SK-N-SH (cell line): ENCODE measurements at regions not wholly inside any gene's neighbourhood (a gene's known extent, or its start where the extent isn't known, plus 50 kb on each side); places are given as distances from the start of the nearest gene placed in this dataset.

Experiments used
- CTCF ChIA-PET: fragments of 300-600, 350-600 bp; formaldehyde crosslinking; extraction: SDS; loops from one replicate; lab custom pipeline; 2021; lab: Yijun Ruan, JAX
- POLR2A ChIA-PET: fragments of 350-600 bp; sonication (Branson Sonifier 250); formaldehyde crosslinking; extraction: SDS; loops from one replicate; lab custom pipeline; 2020; ENCODE audit warnings: antibody characterized with exemption, inconsistent platforms; lab: Yijun Ruan, JAX
- DNase-seq: peaks from one replicate; pipeline ENCODE4 v3.0.0; 2012
- H2AFZ ChIP-seq: fragments of 200-600 bp; sonication (generic); 2 replicates; pipeline ENCODE4 v1.8.1; 2016; ENCODE audit warnings: antibody characterized with exemption, mild to moderate bottlenecking, low read depth
- H3F3A ChIP-seq: fragments of 200-600 bp; sonication (generic); replicated peaks from 2 replicates; pipeline ENCODE3; 2016; ENCODE audit warnings: antibody characterized with exemption, mild to moderate bottlenecking; ENCODE audit not compliant: insufficient read depth
- H3K27ac ChIP-seq, 2 experiments: fragments of 200-500 bp in 1 of 2; fragments of 200-600 bp in 1 of 2; sonication (Bioruptor generic) in 1 of 2; sonication (generic), shearing (Covaris generic) in 1 of 2; 2 replicates each; pipeline versions ENCODE4 v1.5.1 to v1.6.1; 2014 to 2016; ENCODE audit warnings: low read depth in 2 of 2, inconsistent platforms in 1 of 2, low read length in 1 of 2, mild to moderate bottlenecking in 1 of 2, mixed read lengths in 1 of 2
- H3K27me3 ChIP-seq: fragments of 200-600 bp; sonication (generic), shearing (Covaris generic); 2 replicates; pipeline ENCODE4 v1.6.1; 2016; ENCODE audit warnings: mixed run types; ENCODE audit not compliant: insufficient read depth
- H3K36me3 ChIP-seq, 2 experiments: fragments of 200-500 bp in 1 of 2; fragments of 200-600 bp in 1 of 2; sonication (Bioruptor generic) in 1 of 2; sonication (generic) in 1 of 2; replicated peaks in 1 of 2; 2 replicates each; pipeline versions ENCODE3 to v1.5.1; 2014 to 2016; ENCODE audit warnings: low read length in 1 of 2, mild to moderate bottlenecking in 1 of 2; ENCODE audit not compliant: insufficient read depth in 2 of 2, control insufficient read depth in 1 of 2
- H3K4me1 ChIP-seq, 2 experiments: fragments of 200-500 bp in 1 of 2; fragments of 200-600 bp in 1 of 2; sonication (Bioruptor generic) in 1 of 2; sonication (generic), shearing (Covaris generic) in 1 of 2; 2 replicates each; pipeline versions ENCODE4 v1.5.1 to v1.6.1; 2014 to 2016; ENCODE audit warnings: low read depth in 1 of 2, low read length in 1 of 2, mixed run types in 1 of 2; ENCODE audit not compliant: insufficient read depth in 2 of 2, control insufficient read depth in 1 of 2
- H3K4me2 ChIP-seq: fragments of 200-600 bp; sonication (generic), shearing (Covaris generic); 2 replicates; pipeline ENCODE4 v1.6.1; 2017; ENCODE audit warnings: mixed run types
- H3K4me3 ChIP-seq, 2 experiments: fragments of 200-500 bp in 1 of 2; fragments of 200-600 bp in 1 of 2; sonication (Bioruptor generic) in 1 of 2; sonication (generic), shearing (Covaris generic) in 1 of 2; 2 replicates each; pipeline versions ENCODE4 v1.5.1 to v1.8.1; 2014 to 2016; ENCODE audit warnings: low read depth in 2 of 2, inconsistent platforms in 1 of 2, low read length in 1 of 2, mild to moderate bottlenecking in 1 of 2, mixed read lengths in 1 of 2, moderate library complexity in 1 of 2
- H3K79me2 ChIP-seq: fragments of 200-600 bp; sonication (generic); 2 replicates; pipeline ENCODE4 v1.8.1; 2017; ENCODE audit warnings: mild to moderate bottlenecking; ENCODE audit not compliant: insufficient read depth
- H3K9ac ChIP-seq: fragments of 200-600 bp; sonication (generic); 2 replicates; pipeline ENCODE4 v1.6.1; 2017; ENCODE audit warnings: mixed run types
- H3K9me2 ChIP-seq: fragments of 200-600 bp; sonication (generic); 2 replicates; pipeline ENCODE4 v1.6.1; 2017; ENCODE audit warnings: mixed run types
- H3K9me3 ChIP-seq: fragments of 200-600 bp; sonication (generic); 2 replicates; pipeline ENCODE4 v1.6.1; 2017; ENCODE audit warnings: mixed run types, mild to moderate bottlenecking, moderate library complexity
- H4K20me1 ChIP-seq: fragments of 200-600 bp; sonication (generic); 2 replicates; pipeline ENCODE4 v1.6.1; 2017; ENCODE audit warnings: mild to moderate bottlenecking, mixed run types; ENCODE audit not compliant: insufficient read depth
- GATA2 ChIP-seq: sonication (generic); formaldehyde crosslinking; IDR thresholded peaks from 2 replicates; pipeline ENCODE4 v1.5.0; 2020; ENCODE audit warnings: mild to moderate bottlenecking, missing genetic modification reagents
- JUND ChIP-seq: IDR thresholded peaks from 2 replicates; pipeline ENCODE4 v1.4.0; 2012
- MEF2A ChIP-seq: IDR thresholded peaks from 2 replicates; pipeline ENCODE4 v1.4.0; 2012; ENCODE audit warnings: low read depth, borderline replicate concordance
- NFIC ChIP-seq: IDR thresholded peaks from 2 replicates; pipeline ENCODE4 v1.4.0; 2012; ENCODE audit warnings: borderline replicate concordance
- POLR2AphosphoS5 ChIP-seq: IDR thresholded peaks from 2 replicates; pipeline ENCODE4 v1.6.1; 2012; ENCODE audit warnings: low read depth, low read length
- RAD21 ChIP-seq: IDR thresholded peaks from 2 replicates; pipeline ENCODE4 v1.6.1; 2012; ENCODE audit warnings: mild to moderate bottlenecking, low read length
- RCOR1 ChIP-seq: fragments of 150-350 bp; IDR thresholded peaks from 2 replicates; pipeline ENCODE4 v1.6.1; 2017; ENCODE audit warnings: antibody characterized with exemption, low read length
- RXRA ChIP-seq: IDR thresholded peaks from 2 replicates; pipeline ENCODE4 v1.4.0; 2012; ENCODE audit warnings: low read depth, mild to moderate bottlenecking, borderline replicate concordance
- SMC3 ChIP-seq: IDR thresholded peaks from 2 replicates; pipeline ENCODE4 v1.6.1; 2012; ENCODE audit warnings: low read depth, low read length, improper control_type of control experiment
- YY1 ChIP-seq: IDR thresholded peaks from 2 replicates; pipeline ENCODE4 v1.4.0; 2012; ENCODE audit warnings: low read depth, mild to moderate bottlenecking
- TF ChIP-seq, protein P1 (sequence below): IDR thresholded peaks from 2 replicates; pipeline ENCODE4 v1.4.0; 2012; ENCODE audit warnings: low read depth
- TF ChIP-seq, protein P2 (sequence below): IDR thresholded peaks from 2 replicates; pipeline ENCODE4 v1.6.1; 2012; ENCODE audit warnings: mild to moderate bottlenecking, low read depth, low read length, moderate library complexity
- TF ChIP-seq, protein P3 (sequence below): fragments of 150-350 bp; IDR thresholded peaks from 2 replicates; pipeline ENCODE4 v1.6.1; 2017; ENCODE audit warnings: antibody characterized with exemption, low read length, low read depth, borderline replicate concordance

DNA sequence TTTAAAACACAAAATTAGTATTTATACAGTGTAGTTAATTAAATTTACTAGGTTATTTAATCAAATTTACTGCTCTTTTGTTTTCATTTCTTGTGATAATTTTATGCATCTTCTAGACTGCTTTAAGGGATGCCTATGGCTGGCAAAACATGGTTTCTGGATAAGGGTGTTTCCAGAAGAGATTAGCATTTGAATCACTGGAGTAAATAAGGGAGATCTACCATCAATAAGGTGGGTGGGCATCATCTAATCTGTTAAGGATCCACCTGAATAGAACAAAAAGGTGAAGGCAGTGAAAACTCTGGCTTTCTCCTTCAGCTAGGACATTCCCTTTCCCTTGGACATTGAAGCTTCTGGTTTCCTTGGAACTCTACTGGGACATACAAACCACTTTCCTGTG is 146.2 kb upstream of the LAMA2 start:
- no peak overlapping the region for H2AFZ ChIP-seq
- no peaks in the 10 kb centered on the region for H3K36me3 ChIP-seq
- no peak overlapping the region for H3K4me3 ChIP-seq
- POLR2A ChIA-PET = no interaction called here
- no peak for DNase-seq
- no peaks in the 10 kb centered on the region for H4K20me1 ChIP-seq
- no peaks in the 10 kb centered on the region for H3K9me3 ChIP-seq
- CTCF ChIA-PET = interaction anchor here (1.9 kb wide), 1 partner anchor 11 kb away, joined by 8 read pairs; no protein-coding TSS in a partner anchor
- no peaks in the 10 kb centered on the region for H3K27me3 ChIP-seq
- no peak overlapping the region for H3K27ac ChIP-seq
- no peaks in the 10 kb centered on the region for H3K4me1 ChIP-seq
- H3K79me2 ChIP-seq = no peaks in the 10 kb centered on the region
- H3F3A ChIP-seq = no peaks in the 10 kb centered on the region
- TF ChIP-seq NFIC (no peak), JUND (no peak), MEF2A (no peak), RAD21 (no peak), SMC3 (no peak), RCOR1 (no peak), POLR2AphosphoS5 (no peak), GATA2 (no peak), YY1 (no peak), RXRA (no peak)
- TF ChIP-seq, protein P1, sequence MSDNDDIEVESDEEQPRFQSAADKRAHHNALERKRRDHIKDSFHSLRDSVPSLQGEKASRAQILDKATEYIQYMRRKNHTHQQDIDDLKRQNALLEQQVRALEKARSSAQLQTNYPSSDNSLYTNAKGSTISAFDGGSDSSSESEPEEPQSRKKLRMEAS = no peak
- TF ChIP-seq, protein P2, sequence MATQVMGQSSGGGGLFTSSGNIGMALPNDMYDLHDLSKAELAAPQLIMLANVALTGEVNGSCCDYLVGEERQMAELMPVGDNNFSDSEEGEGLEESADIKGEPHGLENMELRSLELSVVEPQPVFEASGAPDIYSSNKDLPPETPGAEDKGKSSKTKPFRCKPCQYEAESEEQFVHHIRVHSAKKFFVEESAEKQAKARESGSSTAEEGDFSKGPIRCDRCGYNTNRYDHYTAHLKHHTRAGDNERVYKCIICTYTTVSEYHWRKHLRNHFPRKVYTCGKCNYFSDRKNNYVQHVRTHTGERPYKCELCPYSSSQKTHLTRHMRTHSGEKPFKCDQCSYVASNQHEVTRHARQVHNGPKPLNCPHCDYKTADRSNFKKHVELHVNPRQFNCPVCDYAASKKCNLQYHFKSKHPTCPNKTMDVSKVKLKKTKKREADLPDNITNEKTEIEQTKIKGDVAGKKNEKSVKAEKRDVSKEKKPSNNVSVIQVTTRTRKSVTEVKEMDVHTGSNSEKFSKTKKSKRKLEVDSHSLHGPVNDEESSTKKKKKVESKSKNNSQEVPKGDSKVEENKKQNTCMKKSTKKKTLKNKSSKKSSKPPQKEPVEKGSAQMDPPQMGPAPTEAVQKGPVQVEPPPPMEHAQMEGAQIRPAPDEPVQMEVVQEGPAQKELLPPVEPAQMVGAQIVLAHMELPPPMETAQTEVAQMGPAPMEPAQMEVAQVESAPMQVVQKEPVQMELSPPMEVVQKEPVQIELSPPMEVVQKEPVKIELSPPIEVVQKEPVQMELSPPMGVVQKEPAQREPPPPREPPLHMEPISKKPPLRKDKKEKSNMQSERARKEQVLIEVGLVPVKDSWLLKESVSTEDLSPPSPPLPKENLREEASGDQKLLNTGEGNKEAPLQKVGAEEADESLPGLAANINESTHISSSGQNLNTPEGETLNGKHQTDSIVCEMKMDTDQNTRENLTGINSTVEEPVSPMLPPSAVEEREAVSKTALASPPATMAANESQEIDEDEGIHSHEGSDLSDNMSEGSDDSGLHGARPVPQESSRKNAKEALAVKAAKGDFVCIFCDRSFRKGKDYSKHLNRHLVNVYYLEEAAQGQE = no peak
- TF ChIP-seq, protein P3, sequence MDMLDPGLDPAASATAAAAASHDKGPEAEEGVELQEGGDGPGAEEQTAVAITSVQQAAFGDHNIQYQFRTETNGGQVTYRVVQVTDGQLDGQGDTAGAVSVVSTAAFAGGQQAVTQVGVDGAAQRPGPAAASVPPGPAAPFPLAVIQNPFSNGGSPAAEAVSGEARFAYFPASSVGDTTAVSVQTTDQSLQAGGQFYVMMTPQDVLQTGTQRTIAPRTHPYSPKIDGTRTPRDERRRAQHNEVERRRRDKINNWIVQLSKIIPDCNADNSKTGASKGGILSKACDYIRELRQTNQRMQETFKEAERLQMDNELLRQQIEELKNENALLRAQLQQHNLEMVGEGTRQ = no peak
- H3K9ac ChIP-seq = no peak overlapping the region
- H3K4me2 ChIP-seq = no peak overlapping the region
- H3K9me2 ChIP-seq = no peaks in the 10 kb centered on the region
